Stomach (tissue), 4 donors: ENCODE measurements at regions not wholly inside any gene's neighbourhood (a gene's known extent, or its start where the extent isn't known, plus 50 kb on each side); places are given as distances from the start of the nearest gene placed in this dataset.

ENCODE experiments used
- POLR2AphosphoS5 ChIP-seq, 3 donors: sonication (generic); formaldehyde crosslinking; IDR thresholded peaks; one replicate each; pipeline ENCODE4 v1.6.1; 2016; ENCODE audit warnings: antibody characterized with exemption in 3 of 3
- TF ChIP-seq, protein P1 (sequence below), 7 experiments: fragments of 450-650 bp in 4 of 7; fragments of 200-600 bp in 3 of 7; sonication (generic) in 3 of 7; IDR thresholded peaks; one replicate each; pipeline ENCODE4 v1.5.1; 2016 to 2019; ENCODE audit warnings: antibody characterized with exemption in 7 of 7, control low read depth in 2 of 7, mild to moderate bottlenecking in 1 of 7

DNA sequence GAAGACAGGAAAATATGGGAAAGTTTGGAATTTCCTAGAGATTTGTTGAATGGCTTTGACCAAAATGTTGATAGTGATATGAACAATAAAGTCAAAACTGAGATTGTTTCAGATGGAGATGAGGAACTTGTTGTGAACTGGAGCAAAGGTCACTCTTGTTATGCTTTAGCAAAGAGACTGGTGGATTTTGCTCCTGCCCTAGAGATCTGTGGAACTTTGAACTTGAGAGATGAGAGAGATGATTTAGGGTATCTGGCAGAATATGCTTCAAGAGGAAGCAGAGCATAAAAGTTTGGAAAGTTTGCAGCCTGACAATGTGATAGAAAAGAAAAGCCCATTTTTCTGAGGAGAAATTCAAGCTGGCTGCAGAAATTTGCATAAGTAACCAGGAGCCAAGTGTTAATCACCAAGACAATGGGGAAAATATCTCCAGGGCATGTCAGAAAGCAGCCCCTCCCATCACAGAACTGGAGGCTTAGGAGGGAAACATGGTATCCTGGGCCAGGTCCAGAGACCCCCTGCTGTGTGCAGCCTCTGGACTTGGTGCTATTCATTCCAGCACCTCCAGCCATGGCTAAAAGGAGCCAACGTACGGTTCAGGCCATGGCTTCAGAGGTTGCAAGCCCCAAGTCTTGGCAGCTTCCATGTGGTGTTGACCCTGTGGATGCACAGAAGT, 114.3 kb upstream of the STARD4 start:
- TF ChIP-seq, protein P1, sequence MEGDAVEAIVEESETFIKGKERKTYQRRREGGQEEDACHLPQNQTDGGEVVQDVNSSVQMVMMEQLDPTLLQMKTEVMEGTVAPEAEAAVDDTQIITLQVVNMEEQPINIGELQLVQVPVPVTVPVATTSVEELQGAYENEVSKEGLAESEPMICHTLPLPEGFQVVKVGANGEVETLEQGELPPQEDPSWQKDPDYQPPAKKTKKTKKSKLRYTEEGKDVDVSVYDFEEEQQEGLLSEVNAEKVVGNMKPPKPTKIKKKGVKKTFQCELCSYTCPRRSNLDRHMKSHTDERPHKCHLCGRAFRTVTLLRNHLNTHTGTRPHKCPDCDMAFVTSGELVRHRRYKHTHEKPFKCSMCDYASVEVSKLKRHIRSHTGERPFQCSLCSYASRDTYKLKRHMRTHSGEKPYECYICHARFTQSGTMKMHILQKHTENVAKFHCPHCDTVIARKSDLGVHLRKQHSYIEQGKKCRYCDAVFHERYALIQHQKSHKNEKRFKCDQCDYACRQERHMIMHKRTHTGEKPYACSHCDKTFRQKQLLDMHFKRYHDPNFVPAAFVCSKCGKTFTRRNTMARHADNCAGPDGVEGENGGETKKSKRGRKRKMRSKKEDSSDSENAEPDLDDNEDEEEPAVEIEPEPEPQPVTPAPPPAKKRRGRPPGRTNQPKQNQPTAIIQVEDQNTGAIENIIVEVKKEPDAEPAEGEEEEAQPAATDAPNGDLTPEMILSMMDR (IDR thresholded peaks at IDR 0.05), result no peak
- TF ChIP-seq POLR2AphosphoS5 (IDR thresholded peaks at IDR 0.05), result no peak
